Left ventricle myocardium inferior (tissue), 1 donor: ENCODE measurements at regions not wholly inside any gene's neighbourhood (a gene's known extent, or its start where the extent isn't known, plus 50 kb on each side); places are given as distances from the start of the nearest gene placed in this dataset.

Experiments
- DNase-seq: peaks from one replicate; pipeline ENCODE4 v3.0.0-alpha.2; 2020
- H3K27ac ChIP-seq: fragments of 200-600 bp; replicated peaks from 2 replicates; pipeline ENCODE4 v1.8.0; 2021
- H3K27me3 ChIP-seq: fragments of 200-600 bp; 2 replicates; pipeline ENCODE4 v1.8.0; 2021; ENCODE audit warnings: low read depth
- H3K36me3 ChIP-seq: fragments of 200-600 bp; 2 replicates; pipeline ENCODE4 v1.8.0; 2021
- H3K4me1 ChIP-seq: fragments of 200-600 bp; 2 replicates; pipeline ENCODE4 v1.8.0; 2021
- H3K4me3 ChIP-seq: fragments of 200-600 bp; 2 replicates; pipeline ENCODE4 v1.8.0; 2021; ENCODE audit warnings: mild to moderate bottlenecking, moderate library complexity
- H3K9me3 ChIP-seq: fragments of 200-600 bp; replicated peaks from 2 replicates; pipeline ENCODE4 v1.8.0; 2021
- CTCF ChIP-seq: fragments of 200-600 bp; IDR thresholded peaks from 2 replicates; pipeline ENCODE4 v1.8.0; 2021; ENCODE audit warnings: antibody characterized with exemption, mild to moderate bottlenecking, borderline replicate concordance
- intact Hi-C: fragments of 100-400 bp; cut with micrococcal nuclease; formaldehyde crosslinking; loops from one replicate; pipeline ENCODE4 v1.11.0; 2022
- donor health status: DM: no; HTN: yes; CAD: no; lungs with severe emphysema.

GRCh38 chr9:18006591-18006990 is 427.7 kb downstream of the SH3GL2 start:
- no peaks in the 10 kb centered on the region for H3K27me3 ChIP-seq
- no peaks in the 10 kb centered on the region for H3K36me3 ChIP-seq
- intact Hi-C loops: no loop called here
- H3K4me1 ChIP-seq: no peaks in the 10 kb centered on the region
- H3K9me3 ChIP-seq: no peaks in the 10 kb centered on the region
- H3K27ac ChIP-seq: no peak overlapping the region
- no peak for TF ChIP-seq CTCF
- H3K4me3 ChIP-seq: no peak overlapping the region
- no peak for DNase-seq

- H3K4me1 ChIP-seq: no peaks in the 10 kb centered on the region
Measured at GRCh38 chr9:18007621-18008020, 428.8 kb downstream of the SH3GL2 start.

GRCh38 chr9:18009902-18010301 is 431.0 kb downstream of the SH3GL2 start:
- Histone ChIP-seq H3K4me1 (no peaks in the 10 kb centered on the region), H3K27me3 (no peaks in the 10 kb centered on the region), H3K4me3 (no peak overlapping the region), H3K9me3 (no peaks in the 10 kb centered on the region), H3K36me3 (no peaks in the 10 kb centered on the region), H3K27ac (no peak overlapping the region)
- no peak for TF ChIP-seq CTCF
- DNase-seq: no peak
- intact Hi-C loops: no loop called here

More at GRCh38 chr9:18007621-18008020, 428.8 kb downstream of the SH3GL2 start:
- H3K27ac ChIP-seq: no peak overlapping the region
- no peak for TF ChIP-seq CTCF
- H3K9me3 ChIP-seq: no peaks in the 10 kb centered on the region
- DNase-seq: no peak
- H3K4me3 ChIP-seq: no peak overlapping the region
- intact Hi-C loops: no loop called here
- H3K27me3 ChIP-seq: no peaks in the 10 kb centered on the region
- H3K36me3 ChIP-seq: no peaks in the 10 kb centered on the region

GRCh38 chr9:18010492-18010891 is 431.6 kb downstream of the SH3GL2 start:
- no peaks in the 10 kb centered on the region for H3K4me1 ChIP-seq
- intact Hi-C loops: no loop called here
- no peaks in the 10 kb centered on the region for H3K27me3 ChIP-seq
- no peaks in the 10 kb centered on the region for H3K36me3 ChIP-seq
- DNase-seq: no peak
- no peak overlapping the region for H3K4me3 ChIP-seq
- H3K27ac ChIP-seq: no peak overlapping the region
- H3K9me3 ChIP-seq: no peaks in the 10 kb centered on the region
- TF ChIP-seq CTCF: no peak

- H3K4me1 ChIP-seq: no peaks in the 10 kb centered on the region
- H3K27ac ChIP-seq: no peak overlapping the region
- intact Hi-C loops: no loop called here
- H3K9me3 ChIP-seq: no peaks in the 10 kb centered on the region
- no peaks in the 10 kb centered on the region for H3K27me3 ChIP-seq
- DNase-seq: no peak
- H3K4me3 ChIP-seq: no peak overlapping the region
- no peaks in the 10 kb centered on the region for H3K36me3 ChIP-seq
- TF ChIP-seq CTCF: no peak
Measured at GRCh38 chr9:18012170-18012569, 433.3 kb downstream of the SH3GL2 start.

DNA sequence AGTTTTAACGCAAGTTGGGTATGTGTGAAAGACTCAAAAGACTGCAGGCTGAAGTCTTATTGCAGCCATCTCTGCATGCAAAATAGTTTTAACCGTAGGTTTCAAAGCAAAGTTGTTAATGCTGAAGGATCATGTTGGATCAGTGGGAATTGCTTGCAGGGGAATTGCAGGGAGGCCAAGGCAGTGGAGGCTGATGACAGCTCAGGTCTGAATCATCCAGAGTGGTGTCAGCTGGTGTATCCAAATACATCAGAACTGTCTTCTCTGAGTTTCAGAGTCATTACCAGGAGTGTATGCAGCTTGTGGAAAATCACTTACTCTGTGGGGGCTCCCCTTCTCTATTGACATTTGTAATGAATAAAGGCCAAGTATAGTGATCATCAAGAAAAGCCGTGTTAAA is 435.7 kb downstream of the SH3GL2 start:
- no peak overlapping the region for H3K4me3 ChIP-seq
- H3K36me3 ChIP-seq: no peaks in the 10 kb centered on the region
- intact Hi-C loops: no loop called here
- TF ChIP-seq CTCF: no peak
- H3K27ac ChIP-seq: no peak overlapping the region
- no peaks in the 10 kb centered on the region for H3K4me1 ChIP-seq
- no peaks in the 10 kb centered on the region for H3K27me3 ChIP-seq
- peaks cover 13% of the 10 kb centered on the region for H3K9me3 ChIP-seq
- no peak for DNase-seq
